Astrocyte of the cerebellum (primary cell): ENCODE measurements at regions not wholly inside any gene's neighbourhood (a gene's known extent, or its start where the extent isn't known, plus 50 kb on each side); places are given as distances from the start of the nearest gene placed in this dataset.

ENCODE experiments used
- DNase-seq: peaks from one replicate; pipeline ENCODE4 v3.0.0-alpha.2; 2011; ENCODE audit warnings: low read depth
- H3K4me3 ChIP-seq: 2 replicates; pipeline ENCODE4 v1.5.1; 2011; ENCODE audit warnings: mild to moderate bottlenecking, low read depth, low read length, moderate library complexity
- in situ Hi-C: cut with HindIII; loops from 2 replicates; pipeline ENCODE4 v1.10.0; 2017; ENCODE audit warnings: low sequenced_read_pairs
- TF ChIP-seq, protein P1 (sequence below): IDR thresholded peaks from 2 replicates; pipeline ENCODE4 v1.5.1; 2012; ENCODE audit warnings: low read length, low read depth, moderate library complexity, mild to moderate bottlenecking; ENCODE audit errors: missing control alignments

DNA sequence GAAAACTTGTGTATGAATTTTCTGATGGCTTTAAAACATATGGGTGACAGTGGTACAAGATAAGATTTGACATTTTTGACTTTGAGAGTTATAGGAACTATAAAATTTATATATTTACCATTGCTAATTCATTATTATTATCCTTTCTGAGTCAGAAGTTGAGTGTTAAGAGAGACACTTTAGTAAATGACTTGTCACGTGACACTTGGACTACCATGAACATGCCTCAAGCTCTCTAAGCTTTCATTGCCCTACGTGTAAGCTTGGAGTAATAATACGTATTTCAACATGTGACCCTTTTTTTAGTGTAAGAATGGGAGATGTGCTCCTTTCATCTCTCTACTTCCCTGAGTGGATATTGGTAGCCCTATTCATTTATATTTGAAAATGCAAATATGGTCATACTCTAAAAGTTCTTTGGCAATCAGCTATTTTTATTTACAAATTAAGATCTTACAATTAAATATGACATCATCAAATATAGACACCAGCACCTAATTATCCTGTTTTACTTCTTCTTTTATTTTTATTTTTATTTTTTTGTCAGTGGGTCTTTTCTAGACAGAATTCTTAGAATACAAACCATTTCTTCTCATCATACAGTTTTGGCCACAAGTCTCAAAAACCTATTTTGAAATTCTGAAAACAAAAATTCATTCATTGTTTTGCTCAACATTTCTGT is 837.0 kb downstream of the PDHA2 start:
- no peak overlapping the region for H3K4me3 ChIP-seq
- DNase-seq: no peak
- TF ChIP-seq, protein P1, sequence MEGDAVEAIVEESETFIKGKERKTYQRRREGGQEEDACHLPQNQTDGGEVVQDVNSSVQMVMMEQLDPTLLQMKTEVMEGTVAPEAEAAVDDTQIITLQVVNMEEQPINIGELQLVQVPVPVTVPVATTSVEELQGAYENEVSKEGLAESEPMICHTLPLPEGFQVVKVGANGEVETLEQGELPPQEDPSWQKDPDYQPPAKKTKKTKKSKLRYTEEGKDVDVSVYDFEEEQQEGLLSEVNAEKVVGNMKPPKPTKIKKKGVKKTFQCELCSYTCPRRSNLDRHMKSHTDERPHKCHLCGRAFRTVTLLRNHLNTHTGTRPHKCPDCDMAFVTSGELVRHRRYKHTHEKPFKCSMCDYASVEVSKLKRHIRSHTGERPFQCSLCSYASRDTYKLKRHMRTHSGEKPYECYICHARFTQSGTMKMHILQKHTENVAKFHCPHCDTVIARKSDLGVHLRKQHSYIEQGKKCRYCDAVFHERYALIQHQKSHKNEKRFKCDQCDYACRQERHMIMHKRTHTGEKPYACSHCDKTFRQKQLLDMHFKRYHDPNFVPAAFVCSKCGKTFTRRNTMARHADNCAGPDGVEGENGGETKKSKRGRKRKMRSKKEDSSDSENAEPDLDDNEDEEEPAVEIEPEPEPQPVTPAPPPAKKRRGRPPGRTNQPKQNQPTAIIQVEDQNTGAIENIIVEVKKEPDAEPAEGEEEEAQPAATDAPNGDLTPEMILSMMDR: no peak
- in situ Hi-C loops: no loop called here

GRCh38 chr4:96677499-96677898 is 837.6 kb downstream of the PDHA2 start:
- TF ChIP-seq, protein P1: no peak
- no peak overlapping the region for H3K4me3 ChIP-seq
- in situ Hi-C loops: no loop called here
- DNase-seq: peak; percentile 31

- TF ChIP-seq, protein P1: no peak
- DNase-seq: no peak
- in situ Hi-C loops: no loop called here
- no peak overlapping the region for H3K4me3 ChIP-seq
Observed at GRCh38 chr4:96681218-96681617, 841.3 kb downstream of the PDHA2 start.

DNA sequence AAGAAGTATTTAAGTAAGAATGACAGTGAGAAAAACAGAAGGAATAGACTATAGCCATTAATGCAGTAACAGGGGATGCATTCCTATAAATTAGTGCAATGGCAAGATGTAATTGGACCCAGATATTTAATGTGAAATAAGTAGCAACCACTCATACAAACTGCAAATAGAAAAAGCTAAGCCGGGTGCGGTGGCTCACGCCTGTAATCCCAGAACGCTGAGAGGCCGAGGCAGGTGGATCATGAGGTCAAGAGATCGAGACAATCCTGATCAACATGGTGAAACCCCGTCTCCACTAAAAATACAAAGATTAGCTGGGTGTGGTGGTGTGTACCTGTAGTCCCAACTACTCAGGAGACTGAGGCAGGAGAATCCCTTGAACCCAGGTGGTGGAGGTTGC is 845.8 kb downstream of the PDHA2 start:
- DNase-seq: no peak
- in situ Hi-C loops: no loop called here
- no peak overlapping the region for H3K4me3 ChIP-seq
- TF ChIP-seq, protein P1: no peak

- H3K4me3 ChIP-seq: no peak overlapping the region
- no peak for DNase-seq
- TF ChIP-seq, protein P1: no peak
- in situ Hi-C loops: no loop called here
Observed at GRCh38 chr4:96691521-96691920, 851.6 kb downstream of the PDHA2 start.

GRCh38 chr4:96698831-96699230 is 858.9 kb downstream of the PDHA2 start:
- in situ Hi-C loops: no loop called here
- peak; percentile 9 for DNase-seq
- TF ChIP-seq, protein P1: no peak

More at GRCh38 chr4:96698831-96699230, 858.9 kb downstream of the PDHA2 start:
- H3K4me3 ChIP-seq: no peak overlapping the region
